GM18499 (cell line): ENCODE measurements at regions not wholly inside any gene's neighbourhood (a gene's known extent, or its start where the extent isn't known, plus 50 kb on each side); places are given as distances from the start of the nearest gene placed in this dataset.
"Not testable (repeated sequence)": the region's sequence is repeated elsewhere in the genome, so short reads cannot be mapped to it uniquely, and the experiment has no call there.

ENCODE experiments used
- ATAC-seq: cut with Tn5 transposase; IDR thresholded peaks from one replicate; pipeline ENCODE4 v1.9.1; 2021; ENCODE audit warnings: moderate number of reproducible peaks; ENCODE audit not compliant: insufficient read depth, unreplicated experiment

- not testable (repeated sequence) for ATAC-seq
Measured at GRCh38 chr1:143714913-143715312, 256.9 kb downstream of the FAM72C start.

- not testable (repeated sequence) for ATAC-seq
Measured at GRCh38 chr1:143709606-143710259, 262.1 kb downstream of the FAM72C start.

- ATAC-seq = not testable (repeated sequence)
Measured at GRCh38 chr1:143702739-143703138, 269.0 kb downstream of the FAM72C start.

GRCh38 chr1:143699731-143700130, 272.1 kb downstream of the FAM72C start:
- no peak for ATAC-seq

- no peak for ATAC-seq
Measured at GRCh38 chr1:143699115-143699514, 272.7 kb downstream of the FAM72C start.

- no peak for ATAC-seq
Measured at GRCh38 chr1:143698016-143698415, 273.8 kb downstream of the FAM72C start.

- no peak for ATAC-seq
Measured at GRCh38 chr1:143694085-143694484, 277.7 kb downstream of the FAM72C start.

- no peak for ATAC-seq
Measured at GRCh38 chr1:143691971-143692529, 279.7 kb downstream of the FAM72C start.

- ATAC-seq = no peak
Measured at GRCh38 chr1:143691400-143691891, 280.3 kb downstream of the FAM72C start.

- no peak for ATAC-seq
Measured at GRCh38 chr1:143689781-143690180, 282.0 kb downstream of the FAM72C start.

GRCh38 chr1:143680304-143680703, 291.5 kb downstream of the FAM72C start:
- ATAC-seq = no peak

GRCh38 chr1:143672983-143673382, 298.8 kb downstream of the FAM72C start:
- no peak for ATAC-seq

- no peak for ATAC-seq
Measured at GRCh38 chr1:143667730-143668129, 304.1 kb downstream of the FAM72C start.

- no peak for ATAC-seq
Measured at GRCh38 chr1:143666851-143667250, 304.9 kb downstream of the FAM72C start.

GRCh38 chr1:143665606-143666005, 306.2 kb downstream of the FAM72C start:
- ATAC-seq = no peak

GRCh38 chr1:143663056-143663455, 308.7 kb downstream of the FAM72C start:
- not testable (repeated sequence) for ATAC-seq

GRCh38 chr1:143661418-143662101, 310.2 kb downstream of the FAM72C start:
- ATAC-seq = no peak

- no peak for ATAC-seq
Measured at GRCh38 chr1:143660354-143660941, 311.3 kb downstream of the FAM72C start.

GRCh38 chr1:143653429-143653802, 318.4 kb downstream of the FAM72C start:
- ATAC-seq = no peak

- ATAC-seq = no peak
Measured at GRCh38 chr1:143652744-143653428, 318.9 kb downstream of the FAM72C start.

GRCh38 chr1:143652187-143652586, 319.6 kb downstream of the FAM72C start:
- ATAC-seq = no peak
